Uterus (tissue), 2 donors: ENCODE measurements at regions not wholly inside any gene's neighbourhood (a gene's known extent, or its start where the extent isn't known, plus 50 kb on each side); places are given as distances from the start of the nearest gene placed in this dataset.

Experiments used
- CTCF ChIP-seq, 4 experiments: fragments of 200-600 bp in 2 of 4; fragments of 450-650 bp in 2 of 4; sonication (generic) in 2 of 4; IDR thresholded peaks; one replicate each; pipeline ENCODE4 v1.5.1; 2016 to 2019; ENCODE audit warnings: antibody characterized with exemption in 4 of 4, mild to moderate bottlenecking in 2 of 4, moderate library complexity in 1 of 4
- POLR2A ChIP-seq, 2 donors: fragments of 450-650 bp; IDR thresholded peaks; one replicate each; pipeline ENCODE4 v1.6.1; 2016; ENCODE audit warnings: antibody characterized with exemption in 2 of 2, mild to moderate bottlenecking in 1 of 2, moderate library complexity in 1 of 2

GRCh38 chr10:8700689-8701088, 646.2 kb downstream of the GATA3 start:
- no peak for TF ChIP-seq POLR2A (IDR thresholded peaks at IDR 0.05)
- TF ChIP-seq CTCF (IDR thresholded peaks at IDR 0.05) = no peak
